Left ventricle myocardium inferior (tissue), 1 donor: ENCODE measurements at regions not wholly inside any gene's neighbourhood (a gene's known extent, or its start where the extent isn't known, plus 50 kb on each side); places are given as distances from the start of the nearest gene placed in this dataset.
"Not testable (repeated sequence)": the region's sequence is repeated elsewhere in the genome, so short reads cannot be mapped to it uniquely, and the experiment has no call there.

Source experiments
- DNase-seq: peaks from one replicate; pipeline ENCODE4 v3.0.0-alpha.2; 2020
- H3K27ac ChIP-seq: fragments of 200-600 bp; replicated peaks from 2 replicates; pipeline ENCODE4 v1.8.0; 2021
- H3K27me3 ChIP-seq: fragments of 200-600 bp; 2 replicates; pipeline ENCODE4 v1.8.0; 2021; ENCODE audit warnings: low read depth
- H3K36me3 ChIP-seq: fragments of 200-600 bp; 2 replicates; pipeline ENCODE4 v1.8.0; 2021
- H3K4me1 ChIP-seq: fragments of 200-600 bp; 2 replicates; pipeline ENCODE4 v1.8.0; 2021
- H3K4me3 ChIP-seq: fragments of 200-600 bp; 2 replicates; pipeline ENCODE4 v1.8.0; 2021; ENCODE audit warnings: mild to moderate bottlenecking, moderate library complexity
- H3K9me3 ChIP-seq: fragments of 200-600 bp; replicated peaks from 2 replicates; pipeline ENCODE4 v1.8.0; 2021
- CTCF ChIP-seq: fragments of 200-600 bp; IDR thresholded peaks from 2 replicates; pipeline ENCODE4 v1.8.0; 2021; ENCODE audit warnings: antibody characterized with exemption, mild to moderate bottlenecking, borderline replicate concordance
- intact Hi-C: fragments of 100-400 bp; cut with micrococcal nuclease; formaldehyde crosslinking; loops from one replicate; pipeline ENCODE4 v1.11.0; 2022
- donor health status: DM: no; HTN: yes; CAD: no; lungs with severe emphysema.

- H3K36me3 ChIP-seq = no peaks in the 10 kb centered on the region
- H3K4me3 ChIP-seq = no peak overlapping the region
- no peaks in the 10 kb centered on the region for H3K9me3 ChIP-seq
- no peak overlapping the region for H3K27ac ChIP-seq
- no peak for TF ChIP-seq CTCF
- H3K4me1 ChIP-seq = no peaks in the 10 kb centered on the region
- no peak for DNase-seq
- H3K27me3 ChIP-seq = no peaks in the 10 kb centered on the region
- intact Hi-C loops = no loop called here
These were observed 961.3 kb upstream of the CNTN5 start for GRCh38 chr11:98059488-98059887.

GRCh38 chr11:98060759-98061158 is 960.0 kb upstream of the CNTN5 start:
- no peaks in the 10 kb centered on the region for H3K4me1 ChIP-seq
- no peaks in the 10 kb centered on the region for H3K36me3 ChIP-seq
- no peaks in the 10 kb centered on the region for H3K9me3 ChIP-seq
- intact Hi-C loops = no loop called here
- no peaks in the 10 kb centered on the region for H3K27me3 ChIP-seq
- TF ChIP-seq CTCF = no peak
- H3K27ac ChIP-seq = no peak overlapping the region
- no peak overlapping the region for H3K4me3 ChIP-seq
- no peak for DNase-seq

GRCh38 chr11:98061858-98062257 is 958.9 kb upstream of the CNTN5 start:
- no peaks in the 10 kb centered on the region for H3K36me3 ChIP-seq
- H3K27ac ChIP-seq = no peak overlapping the region
- no peak for TF ChIP-seq CTCF
- no peaks in the 10 kb centered on the region for H3K9me3 ChIP-seq
- intact Hi-C loops = no loop called here
- H3K27me3 ChIP-seq = no peaks in the 10 kb centered on the region
- no peaks in the 10 kb centered on the region for H3K4me1 ChIP-seq
- H3K4me3 ChIP-seq = no peak overlapping the region
- no peak for DNase-seq

- DNase-seq = no peak
- TF ChIP-seq CTCF = no peak
- Histone ChIP-seq H3K27ac (no peak overlapping the region), H3K36me3 (no peaks in the 10 kb centered on the region), H3K4me1 (no peaks in the 10 kb centered on the region), H3K9me3 (no peaks in the 10 kb centered on the region), H3K27me3 (no peaks in the 10 kb centered on the region), H3K4me3 (no peak overlapping the region)
- intact Hi-C loops = no loop called here
These were observed 958.0 kb upstream of the CNTN5 start for GRCh38 chr11:98062714-98063113.

GRCh38 chr11:98068251-98068650 is 952.5 kb upstream of the CNTN5 start:
- DNase-seq = no peak
- no peak overlapping the region for H3K27ac ChIP-seq

GRCh38 chr11:98069147-98069546 is 951.6 kb upstream of the CNTN5 start:
- H3K36me3 ChIP-seq, H3K27ac ChIP-seq, H3K4me3 ChIP-seq, intact Hi-C loops, DNase-seq, H3K9me3 ChIP-seq, H3K27me3 ChIP-seq, H3K4me1 ChIP-seq: not testable (repeated sequence)

More at GRCh38 chr11:98068251-98068650, 952.5 kb upstream of the CNTN5 start:
- Histone ChIP-seq H3K4me3 (no peak overlapping the region), H3K36me3 (no peaks in the 10 kb centered on the region), H3K9me3 (no peaks in the 10 kb centered on the region), H3K27me3 (no peaks in the 10 kb centered on the region), H3K4me1 (no peaks in the 10 kb centered on the region)
- intact Hi-C loops = no loop called here
- TF ChIP-seq CTCF = no peak
